Breast epithelium (tissue), 3 donors: ENCODE measurements at regions not wholly inside any gene's neighbourhood (a gene's known extent, or its start where the extent isn't known, plus 50 kb on each side); places are given as distances from the start of the nearest gene placed in this dataset.

Source experiments
- POLR2A ChIP-seq: fragments of 450-650 bp; IDR thresholded peaks from one replicate; pipeline ENCODE4 v1.6.1; 2016; ENCODE audit warnings: antibody characterized with exemption, mild to moderate bottlenecking, moderate library complexity
- POLR2AphosphoS5 ChIP-seq, 3 donors: sonication (generic); formaldehyde crosslinking; IDR thresholded peaks; one replicate each; pipeline ENCODE4 v1.6.1; 2017; ENCODE audit warnings: antibody characterized with exemption in 3 of 3
- TF ChIP-seq, protein P1 (sequence below), 3 donors: fragments of 450-650 bp; IDR thresholded peaks; one replicate each; pipeline ENCODE4 v1.5.1; 2016 to 2017; ENCODE audit warnings: antibody characterized with exemption in 3 of 3, mild to moderate bottlenecking in 3 of 3, moderate library complexity in 3 of 3

DNA sequence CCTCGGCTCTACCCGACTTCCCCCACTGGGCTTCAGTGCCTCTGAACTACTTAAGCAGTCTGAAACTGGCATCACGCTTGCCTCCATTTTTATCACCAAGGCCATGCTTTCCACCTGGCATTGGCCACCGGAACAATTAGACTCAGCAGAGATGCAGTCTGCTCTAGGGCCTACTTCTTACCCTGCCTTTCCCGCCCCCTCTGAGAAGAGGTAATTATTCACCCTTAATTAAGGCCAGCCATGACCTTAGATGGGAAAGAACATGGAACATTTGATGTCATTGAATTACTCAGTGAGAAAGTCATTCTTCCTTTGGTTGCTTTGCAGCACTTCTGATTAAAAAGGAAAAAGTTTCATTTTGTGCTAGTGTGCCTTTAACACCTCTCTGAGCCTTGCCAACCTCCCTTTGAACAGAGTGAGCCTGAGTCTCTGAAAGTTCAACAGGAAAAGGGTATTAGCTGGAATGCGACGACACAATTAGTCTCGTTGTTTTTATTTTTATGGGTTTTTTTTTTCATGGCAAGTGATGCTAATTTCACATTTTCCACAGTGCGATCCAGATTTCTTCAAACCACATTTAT lies 60.9 kb upstream of the TNRC6A start:
- TF ChIP-seq, protein P1, sequence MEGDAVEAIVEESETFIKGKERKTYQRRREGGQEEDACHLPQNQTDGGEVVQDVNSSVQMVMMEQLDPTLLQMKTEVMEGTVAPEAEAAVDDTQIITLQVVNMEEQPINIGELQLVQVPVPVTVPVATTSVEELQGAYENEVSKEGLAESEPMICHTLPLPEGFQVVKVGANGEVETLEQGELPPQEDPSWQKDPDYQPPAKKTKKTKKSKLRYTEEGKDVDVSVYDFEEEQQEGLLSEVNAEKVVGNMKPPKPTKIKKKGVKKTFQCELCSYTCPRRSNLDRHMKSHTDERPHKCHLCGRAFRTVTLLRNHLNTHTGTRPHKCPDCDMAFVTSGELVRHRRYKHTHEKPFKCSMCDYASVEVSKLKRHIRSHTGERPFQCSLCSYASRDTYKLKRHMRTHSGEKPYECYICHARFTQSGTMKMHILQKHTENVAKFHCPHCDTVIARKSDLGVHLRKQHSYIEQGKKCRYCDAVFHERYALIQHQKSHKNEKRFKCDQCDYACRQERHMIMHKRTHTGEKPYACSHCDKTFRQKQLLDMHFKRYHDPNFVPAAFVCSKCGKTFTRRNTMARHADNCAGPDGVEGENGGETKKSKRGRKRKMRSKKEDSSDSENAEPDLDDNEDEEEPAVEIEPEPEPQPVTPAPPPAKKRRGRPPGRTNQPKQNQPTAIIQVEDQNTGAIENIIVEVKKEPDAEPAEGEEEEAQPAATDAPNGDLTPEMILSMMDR (IDR thresholded peaks at IDR 0.05) = no peak
- TF ChIP-seq POLR2A (no peak), POLR2AphosphoS5 (IDR thresholded peaks at IDR 0.05) (peak in 1 of 3 donors; percentile 66)
